RWPE1 (cell line): ENCODE measurements at regions not wholly inside any gene's neighbourhood (a gene's known extent, or its start where the extent isn't known, plus 50 kb on each side); places are given as distances from the start of the nearest gene placed in this dataset.

Source experiments
- CTCF ChIA-PET: fragments of 350-600 bp; sonication (Branson Sonifier 250); formaldehyde crosslinking; extraction: SDS; loops from one replicate; lab custom pipeline; 2021; lab: Yijun Ruan, JAX
- POLR2A ChIA-PET: fragments of 400-600 bp; formaldehyde crosslinking; extraction: SDS; loops from one replicate; lab custom pipeline; 2020; ENCODE audit warnings: antibody characterized with exemption; ENCODE audit not compliant: low non-redundant PET; lab: Yijun Ruan, JAX
- DNase-seq: peaks from one replicate; pipeline ENCODE4 v3.0.0; 2012; ENCODE audit warnings: low spot score
- H3K27ac ChIP-seq: fragments of 450-650 bp; 2 replicates; pipeline ENCODE4 v1.5.1; 2017
- CTCF ChIP-seq: fragments of 450-650 bp; conservative IDR thresholded peaks from 2 replicates; pipeline ENCODE4 v1.5.1; 2017; ENCODE audit warnings: low read depth, mild to moderate bottlenecking

GRCh38 chr2:19543663-19544383, 185.4 kb upstream of the OSR1 start:
- CTCF ChIA-PET = no interaction called here
- no peak for DNase-seq
- POLR2A ChIA-PET = interaction anchor here (0.6 kb wide), 1 partner anchor 1659 kb away, joined by 5 read pairs; no protein-coding TSS in a partner anchor
- H3K27ac ChIP-seq = peak overlapping the region; percentile 78
- TF ChIP-seq CTCF = no peak

- TF ChIP-seq CTCF = no peak
- no peak for DNase-seq
- H3K27ac ChIP-seq = peak overlapping the region; percentile 78
- ChIA-PET CTCF (no interaction called here), POLR2A (interaction anchor here (0.6 kb wide), 1 partner anchor 1659 kb away, joined by 5 read pairs; no protein-coding TSS in a partner anchor)
Measured at GRCh38 chr2:19542796-19543662, 184.6 kb upstream of the OSR1 start.

- no peak for DNase-seq
Measured at GRCh38 chr2:19541884-19542283, 183.5 kb upstream of the OSR1 start.

GRCh38 chr2:19540739-19541525, 182.5 kb upstream of the OSR1 start:
- POLR2A ChIA-PET = no interaction called here
- H3K27ac ChIP-seq = peak overlapping the region; percentile 91
- DNase-seq = peak; percentile 79
- CTCF ChIA-PET = interaction anchor here (0.7 kb wide), 1 partner anchor 303 kb away, joined by 4 read pairs; no protein-coding TSS in a partner anchor
- no peak for TF ChIP-seq CTCF

More at GRCh38 chr2:19541884-19542283, 183.5 kb upstream of the OSR1 start:
- POLR2A ChIA-PET = no interaction called here
- CTCF ChIA-PET = interaction anchor here (0.6 to 0.7 kb wide), 2 partner anchors 159 to 304 kb away, joined by 3 to 4 read pairs; no protein-coding TSS in a partner anchor
- peak overlapping the region; percentile 36; the same call in 1 of the 2 replicates for H3K27ac ChIP-seq
- no peak for TF ChIP-seq CTCF

GRCh38 chr2:19538411-19538963, 180.1 kb upstream of the OSR1 start:
- H3K27ac ChIP-seq = peak overlapping the region; percentile 40; the same call in 1 of the 2 replicates
- ChIA-PET CTCF (interaction anchor here (0.6 kb wide), 1 partner anchor 14 kb away, joined by 4 read pairs; no protein-coding TSS in a partner anchor), POLR2A (no interaction called here)
- peak; percentile 89 for DNase-seq
- TF ChIP-seq CTCF = no peak
